Liver (tissue), 8 donors: ENCODE measurements at regions not wholly inside any gene's neighbourhood (a gene's known extent, or its start where the extent isn't known, plus 50 kb on each side); places are given as distances from the start of the nearest gene placed in this dataset.

Source experiments
- DNase-seq: peaks from one replicate; pipeline ENCODE4 v3.0.0-alpha.2; 2017; ENCODE audit warnings: low spot score
- H3K27ac ChIP-seq, 2 donors: one replicate each; pipeline ENCODE4 v1.7.0; 2013; ENCODE audit warnings: inconsistent platforms in 2 of 2, low read length in 2 of 2, control low read depth in 1 of 2, low read depth in 1 of 2, mild to moderate bottlenecking in 1 of 2
- H3K27me3 ChIP-seq, 4 donors: one replicate each; pipeline versions ENCODE4 v1.6.1 to v1.7.0; 2013; ENCODE audit warnings: low read length in 3 of 4, inconsistent platforms in 1 of 4, mild to moderate bottlenecking in 1 of 4, moderate library complexity in 1 of 4; ENCODE audit not compliant: control insufficient read depth in 4 of 4, insufficient read depth in 4 of 4
- H3K36me3 ChIP-seq, 4 donors: one replicate each; pipeline versions ENCODE4 v1.6.1 to v1.7.0; 2013; ENCODE audit warnings: low read length in 3 of 4, mild to moderate bottlenecking in 3 of 4, low read depth in 1 of 4, moderate library complexity in 1 of 4; ENCODE audit not compliant: control insufficient read depth in 4 of 4, insufficient read depth in 3 of 4
- H3K4me1 ChIP-seq, 4 donors: one replicate each; pipeline versions ENCODE4 v1.6.1 to v1.7.0; 2013; ENCODE audit warnings: low read length in 3 of 4, mild to moderate bottlenecking in 3 of 4, moderate library complexity in 1 of 4; ENCODE audit not compliant: control insufficient read depth in 4 of 4, insufficient read depth in 4 of 4
- H3K4me3 ChIP-seq, 3 donors: one replicate each; pipeline versions ENCODE4 v1.6.1 to v1.7.0; 2013; ENCODE audit warnings: low read length in 3 of 3, control low read depth in 1 of 3, low read depth in 1 of 3, mild to moderate bottlenecking in 1 of 3
- H3K9ac ChIP-seq, 2 donors: one replicate each; pipeline ENCODE4 v1.7.0; 2013; ENCODE audit warnings: low read length in 2 of 2, mild to moderate bottlenecking in 2 of 2, moderate library complexity in 2 of 2, control low read depth in 1 of 2, low read depth in 1 of 2
- H3K9me3 ChIP-seq, 4 donors: one replicate each; pipeline versions ENCODE4 v1.6.1 to v1.7.0; 2013; ENCODE audit warnings: low read length in 3 of 4; ENCODE audit not compliant: control insufficient read depth in 4 of 4
- EGR1 ChIP-seq, 2 donors: IDR thresholded peaks; 2 replicates each; pipeline ENCODE4 v1.6.1; 2016 to 2018; ENCODE audit warnings: antibody characterized with exemption in 2 of 2, low read depth in 2 of 2
- FOXA1 ChIP-seq: IDR thresholded peaks from 2 replicates; pipeline ENCODE4 v1.6.1; 2016; ENCODE audit warnings: antibody characterized with exemption
- GABPA ChIP-seq, 2 donors: IDR thresholded peaks in 1 of 2; conservative IDR thresholded peaks in 1 of 2; 2 replicates each; pipeline ENCODE4 v1.6.1; 2016; ENCODE audit warnings: antibody characterized with exemption in 2 of 2, mild to moderate bottlenecking in 1 of 2, moderate library complexity in 1 of 2
- HNF4A ChIP-seq, 2 donors: conservative IDR thresholded peaks; 2 replicates each; pipeline ENCODE4 v1.6.1; 2016; ENCODE audit warnings: antibody characterized with exemption in 2 of 2, mild to moderate bottlenecking in 2 of 2
- JUND ChIP-seq, 2 donors: IDR thresholded peaks; 2 replicates each; pipeline ENCODE4 v1.6.1; 2016; ENCODE audit warnings: antibody characterized with exemption in 2 of 2
- NR2F2 ChIP-seq: IDR thresholded peaks from 2 replicates; pipeline ENCODE4 v1.6.1; 2016; ENCODE audit warnings: antibody characterized with exemption
- RAD21 ChIP-seq, 2 donors: IDR thresholded peaks; 2 replicates each; pipeline ENCODE4 v1.6.1; 2016; ENCODE audit warnings: antibody characterized with exemption in 2 of 2, mild to moderate bottlenecking in 2 of 2
- RXRA ChIP-seq, 2 donors: IDR thresholded peaks; 2 replicates each; pipeline ENCODE4 v1.6.1; 2017 to 2018; ENCODE audit warnings: antibody characterized with exemption in 2 of 2, mild to moderate bottlenecking in 1 of 2
- SP1 ChIP-seq: IDR thresholded peaks from 2 replicates; pipeline ENCODE4 v1.6.1; 2018; ENCODE audit warnings: antibody characterized with exemption, mild to moderate bottlenecking
- TAF1 ChIP-seq: conservative IDR thresholded peaks from 2 replicates; pipeline ENCODE4 v1.6.1; 2016; ENCODE audit warnings: antibody characterized with exemption, mild to moderate bottlenecking
- WGBS: extraction: QIAGEN DNeasy Blood & Tissue Kit; methylation state at CpG from one replicate; pipeline ENCODE4 v1.1.7; 2013; 5-methylcytosine and 5-hydroxymethylcytosine counted together
- TF ChIP-seq, protein P1 (sequence below): IDR thresholded peaks from 2 replicates; pipeline ENCODE4 v1.6.1; 2016; ENCODE audit warnings: antibody characterized with exemption
- TF ChIP-seq, protein P2 (sequence below): IDR thresholded peaks from 2 replicates; pipeline ENCODE4 v1.6.1; 2016; ENCODE audit warnings: antibody characterized with exemption, mild to moderate bottlenecking
- TF ChIP-seq, protein P3 (sequence below): IDR thresholded peaks from 2 replicates; pipeline ENCODE4 v1.6.1; 2016; ENCODE audit warnings: antibody characterized with exemption
- TF ChIP-seq, protein P4 (sequence below): fragments of 150-350 bp; IDR thresholded peaks from 2 replicates; pipeline ENCODE4 v1.5.1; 2017; ENCODE audit warnings: improper control_type of control experiment, low read depth, low read length; ENCODE audit not compliant: missing input control
- donor health status: healthy.
- donor health status: healthy.
- donor health status: healthy.
- donor health status: healthy.
- donor health status: healthy.

DNA sequence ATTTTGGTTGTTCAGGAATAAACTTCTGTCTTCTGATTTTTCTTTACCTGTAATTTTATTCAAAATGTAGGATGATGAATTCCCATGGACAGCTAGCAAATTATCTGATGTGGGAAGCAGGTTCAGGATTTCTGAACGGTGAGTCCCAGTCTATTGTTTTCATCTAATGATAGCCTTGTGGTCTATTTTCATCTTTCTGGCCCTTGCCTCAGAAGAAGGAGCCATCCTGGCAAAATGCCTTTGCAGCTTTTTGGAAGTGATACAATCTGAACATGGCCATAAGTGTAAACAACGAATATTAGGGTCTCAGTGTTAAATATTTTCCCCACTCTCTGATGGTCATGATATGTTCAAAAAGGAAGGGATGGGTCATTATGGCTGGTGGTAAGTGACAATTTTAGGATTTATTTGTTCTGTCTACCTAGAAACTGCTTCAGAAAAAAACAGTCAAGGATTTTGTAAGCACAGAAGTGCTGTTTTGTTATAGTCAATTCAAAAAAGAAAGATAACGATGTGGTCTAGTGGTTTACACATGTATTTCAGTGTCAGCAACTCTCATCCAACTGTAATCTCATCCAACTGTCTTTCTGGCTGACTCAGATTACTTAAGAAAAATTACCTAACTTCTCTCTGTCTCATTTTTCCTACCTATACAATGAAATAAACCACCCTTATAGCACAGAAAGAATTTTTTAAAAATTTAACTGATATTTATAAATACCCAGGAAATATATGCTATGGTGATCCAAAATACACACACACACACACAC is 272.6 kb upstream of the ERBB4 start:
- no peaks in the 10 kb centered on the region for H3K27me3 ChIP-seq
- TF ChIP-seq, protein P1, sequence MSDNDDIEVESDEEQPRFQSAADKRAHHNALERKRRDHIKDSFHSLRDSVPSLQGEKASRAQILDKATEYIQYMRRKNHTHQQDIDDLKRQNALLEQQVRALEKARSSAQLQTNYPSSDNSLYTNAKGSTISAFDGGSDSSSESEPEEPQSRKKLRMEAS, result no peak
- TF ChIP-seq EGR1 (IDR thresholded peaks at IDR 0.05; ENCODE audit: low read depth in 2 of 2) (no peak), JUND (IDR thresholded peaks at IDR 0.05) (no peak), HNF4A (conservative IDR thresholded peaks at IDR 0.05) (no peak), FOXA1 (no peak), SP1 (no peak), NR2F2 (no peak), RXRA (IDR thresholded peaks at IDR 0.05) (no peak), TAF1 (no peak), GABPA (IDR thresholded peaks at IDR 0.05 in 1 of 2, conservative IDR thresholded peaks at IDR 0.05 in 1 of 2) (no peak), RAD21 (IDR thresholded peaks at IDR 0.05) (no peak)
- TF ChIP-seq, protein P2, sequence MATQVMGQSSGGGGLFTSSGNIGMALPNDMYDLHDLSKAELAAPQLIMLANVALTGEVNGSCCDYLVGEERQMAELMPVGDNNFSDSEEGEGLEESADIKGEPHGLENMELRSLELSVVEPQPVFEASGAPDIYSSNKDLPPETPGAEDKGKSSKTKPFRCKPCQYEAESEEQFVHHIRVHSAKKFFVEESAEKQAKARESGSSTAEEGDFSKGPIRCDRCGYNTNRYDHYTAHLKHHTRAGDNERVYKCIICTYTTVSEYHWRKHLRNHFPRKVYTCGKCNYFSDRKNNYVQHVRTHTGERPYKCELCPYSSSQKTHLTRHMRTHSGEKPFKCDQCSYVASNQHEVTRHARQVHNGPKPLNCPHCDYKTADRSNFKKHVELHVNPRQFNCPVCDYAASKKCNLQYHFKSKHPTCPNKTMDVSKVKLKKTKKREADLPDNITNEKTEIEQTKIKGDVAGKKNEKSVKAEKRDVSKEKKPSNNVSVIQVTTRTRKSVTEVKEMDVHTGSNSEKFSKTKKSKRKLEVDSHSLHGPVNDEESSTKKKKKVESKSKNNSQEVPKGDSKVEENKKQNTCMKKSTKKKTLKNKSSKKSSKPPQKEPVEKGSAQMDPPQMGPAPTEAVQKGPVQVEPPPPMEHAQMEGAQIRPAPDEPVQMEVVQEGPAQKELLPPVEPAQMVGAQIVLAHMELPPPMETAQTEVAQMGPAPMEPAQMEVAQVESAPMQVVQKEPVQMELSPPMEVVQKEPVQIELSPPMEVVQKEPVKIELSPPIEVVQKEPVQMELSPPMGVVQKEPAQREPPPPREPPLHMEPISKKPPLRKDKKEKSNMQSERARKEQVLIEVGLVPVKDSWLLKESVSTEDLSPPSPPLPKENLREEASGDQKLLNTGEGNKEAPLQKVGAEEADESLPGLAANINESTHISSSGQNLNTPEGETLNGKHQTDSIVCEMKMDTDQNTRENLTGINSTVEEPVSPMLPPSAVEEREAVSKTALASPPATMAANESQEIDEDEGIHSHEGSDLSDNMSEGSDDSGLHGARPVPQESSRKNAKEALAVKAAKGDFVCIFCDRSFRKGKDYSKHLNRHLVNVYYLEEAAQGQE, result no peak
- TF ChIP-seq, protein P3, sequence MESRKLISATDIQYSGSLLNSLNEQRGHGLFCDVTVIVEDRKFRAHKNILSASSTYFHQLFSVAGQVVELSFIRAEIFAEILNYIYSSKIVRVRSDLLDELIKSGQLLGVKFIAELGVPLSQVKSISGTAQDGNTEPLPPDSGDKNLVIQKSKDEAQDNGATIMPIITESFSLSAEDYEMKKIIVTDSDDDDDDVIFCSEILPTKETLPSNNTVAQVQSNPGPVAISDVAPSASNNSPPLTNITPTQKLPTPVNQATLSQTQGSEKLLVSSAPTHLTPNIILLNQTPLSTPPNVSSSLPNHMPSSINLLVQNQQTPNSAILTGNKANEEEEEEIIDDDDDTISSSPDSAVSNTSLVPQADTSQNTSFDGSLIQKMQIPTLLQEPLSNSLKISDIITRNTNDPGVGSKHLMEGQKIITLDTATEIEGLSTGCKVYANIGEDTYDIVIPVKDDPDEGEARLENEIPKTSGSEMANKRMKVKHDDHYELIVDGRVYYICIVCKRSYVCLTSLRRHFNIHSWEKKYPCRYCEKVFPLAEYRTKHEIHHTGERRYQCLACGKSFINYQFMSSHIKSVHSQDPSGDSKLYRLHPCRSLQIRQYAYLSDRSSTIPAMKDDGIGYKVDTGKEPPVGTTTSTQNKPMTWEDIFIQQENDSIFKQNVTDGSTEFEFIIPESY, result no peak
- TF ChIP-seq, protein P4, sequence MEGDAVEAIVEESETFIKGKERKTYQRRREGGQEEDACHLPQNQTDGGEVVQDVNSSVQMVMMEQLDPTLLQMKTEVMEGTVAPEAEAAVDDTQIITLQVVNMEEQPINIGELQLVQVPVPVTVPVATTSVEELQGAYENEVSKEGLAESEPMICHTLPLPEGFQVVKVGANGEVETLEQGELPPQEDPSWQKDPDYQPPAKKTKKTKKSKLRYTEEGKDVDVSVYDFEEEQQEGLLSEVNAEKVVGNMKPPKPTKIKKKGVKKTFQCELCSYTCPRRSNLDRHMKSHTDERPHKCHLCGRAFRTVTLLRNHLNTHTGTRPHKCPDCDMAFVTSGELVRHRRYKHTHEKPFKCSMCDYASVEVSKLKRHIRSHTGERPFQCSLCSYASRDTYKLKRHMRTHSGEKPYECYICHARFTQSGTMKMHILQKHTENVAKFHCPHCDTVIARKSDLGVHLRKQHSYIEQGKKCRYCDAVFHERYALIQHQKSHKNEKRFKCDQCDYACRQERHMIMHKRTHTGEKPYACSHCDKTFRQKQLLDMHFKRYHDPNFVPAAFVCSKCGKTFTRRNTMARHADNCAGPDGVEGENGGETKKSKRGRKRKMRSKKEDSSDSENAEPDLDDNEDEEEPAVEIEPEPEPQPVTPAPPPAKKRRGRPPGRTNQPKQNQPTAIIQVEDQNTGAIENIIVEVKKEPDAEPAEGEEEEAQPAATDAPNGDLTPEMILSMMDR, result no peak
- H3K36me3 ChIP-seq, result no peaks in the 10 kb centered on the region
- no peak overlapping the region for H3K9ac ChIP-seq
- 64% methylated on average over 3 of the region's 3 CpGs for WGBS
- no peak for DNase-seq
- no peaks in the 10 kb centered on the region for H3K4me1 ChIP-seq
- no peak overlapping the region for H3K4me3 ChIP-seq
- H3K27ac ChIP-seq, result no peak overlapping the region
- H3K9me3 ChIP-seq, result no peaks in the 10 kb centered on the region
